Activated naive CD4-positive, alpha-beta T cell treated with anti-CD3 and anti-CD28 coated beads, Interleukin-2, amount 10 ng/mL, durations not matched to agents 7 days and 5 days (primary cell): ENCODE measurements at regions not wholly inside any gene's neighbourhood (a gene's known extent, or its start where the extent isn't known, plus 50 kb on each side); places are given as distances from the start of the nearest gene placed in this dataset.

Source experiments
- CTCF ChIA-PET: fragments of 350-600 bp; sonication (Branson Sonifier 250); formaldehyde crosslinking; loops from one replicate; lab custom pipeline; 2021; ENCODE audit warnings: antibody characterized with exemption; lab: Charles Lee
- DNase-seq: peaks from one replicate; pipeline ENCODE4 v3.0.0-alpha.2; 2020
- H3K27ac Mint-ChIP-seq: one replicate; pipeline ENCODE4 v1.8.0; 2021; ENCODE audit warnings: mild to moderate bottlenecking, moderate library complexity, mixed read lengths
- H3K27me3 Mint-ChIP-seq: one replicate; pipeline ENCODE4 v1.8.0; 2021; ENCODE audit warnings: mild to moderate bottlenecking, mixed read lengths
- H3K36me3 Mint-ChIP-seq: one replicate; pipeline ENCODE4 v1.8.0; 2021; ENCODE audit warnings: mixed read lengths
- H3K4me1 Mint-ChIP-seq: one replicate; pipeline ENCODE4 v1.8.0; 2021; ENCODE audit warnings: mixed read lengths
- H3K4me3 Mint-ChIP-seq: one replicate; pipeline ENCODE4 v1.8.0; 2021; ENCODE audit warnings: mild to moderate bottlenecking, moderate library complexity, mixed read lengths
- H3K9me3 Mint-ChIP-seq: one replicate; pipeline ENCODE4 v1.8.0; 2021; ENCODE audit warnings: mixed read lengths

- CTCF ChIA-PET: interaction anchor here (1.5 kb wide), 1 partner anchor 10 kb away, joined by 3 read pairs; no protein-coding TSS in a partner anchor
- Mint-ChIP-seq H3K4me3 (no peak overlapping the region), H3K4me1 (peaks cover 16% of the 10 kb centered on the region), H3K36me3 (peaks cover 7% of the 10 kb centered on the region), H3K9me3 (peaks cover 2% of the 10 kb centered on the region), H3K27ac (no peak overlapping the region), H3K27me3 (no peaks in the 10 kb centered on the region)
- DNase-seq: no peak
These were observed 138.7 kb downstream of the SNX18 start for GRCh38 chr5:54656261-54656728.

DNA sequence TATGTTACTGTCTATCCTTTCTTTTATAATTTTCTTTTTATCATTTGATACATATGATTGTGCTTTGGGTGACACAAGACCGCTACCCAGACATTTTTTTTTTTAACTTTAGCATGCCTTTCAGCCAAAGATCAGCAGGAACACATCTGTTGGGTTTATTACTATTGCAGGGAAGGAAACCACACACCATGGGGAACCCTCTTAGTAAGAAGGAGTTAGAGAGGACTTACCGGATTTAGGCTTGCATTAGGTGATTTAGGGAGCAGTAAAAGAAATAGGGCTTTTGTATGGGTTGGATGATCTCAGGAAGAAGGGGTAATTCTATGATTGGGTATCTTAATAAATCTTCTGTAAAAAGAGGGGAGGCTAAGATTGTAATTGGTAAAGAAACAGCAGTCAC, 138.2 kb downstream of the SNX18 start:
- no peaks in the 10 kb centered on the region for H3K9me3 Mint-ChIP-seq
- no peak for DNase-seq
- peaks cover 16% of the 10 kb centered on the region for H3K4me1 Mint-ChIP-seq
- peaks cover 5% of the 10 kb centered on the region for H3K36me3 Mint-ChIP-seq
- CTCF ChIA-PET: interaction anchor here (1.5 kb wide), 1 partner anchor 10 kb away, joined by 3 read pairs; no protein-coding TSS in a partner anchor
- no peak overlapping the region for H3K27ac Mint-ChIP-seq
- H3K27me3 Mint-ChIP-seq: no peaks in the 10 kb centered on the region
- H3K4me3 Mint-ChIP-seq: no peak overlapping the region

DNA sequence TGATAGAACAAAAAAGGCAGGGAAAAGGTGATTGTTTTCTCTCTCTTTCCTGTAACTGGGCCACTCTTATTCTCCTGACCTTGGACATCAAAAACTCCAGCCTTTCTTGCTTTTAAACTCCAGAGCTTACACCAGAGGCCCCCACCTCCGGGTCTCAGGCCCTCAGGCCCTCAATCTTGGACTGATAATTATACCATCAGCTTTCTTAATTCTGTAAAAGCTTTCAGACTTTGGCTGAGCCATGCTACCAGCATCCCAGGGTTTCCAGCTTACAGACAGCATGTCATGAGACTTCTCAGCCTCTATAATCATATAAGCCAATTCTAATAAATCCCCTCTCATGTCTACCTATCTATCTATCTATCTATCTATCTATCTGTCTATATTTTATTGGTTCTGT, 137.7 kb downstream of the SNX18 start:
- Mint-ChIP-seq H3K9me3 (no peaks in the 10 kb centered on the region), H3K4me3 (no peak overlapping the region), H3K27ac (no peak overlapping the region), H3K4me1 (peaks cover 16% of the 10 kb centered on the region), H3K36me3 (peaks cover 5% of the 10 kb centered on the region), H3K27me3 (no peaks in the 10 kb centered on the region)
- no peak for DNase-seq
- CTCF ChIA-PET: no interaction called here

DNA sequence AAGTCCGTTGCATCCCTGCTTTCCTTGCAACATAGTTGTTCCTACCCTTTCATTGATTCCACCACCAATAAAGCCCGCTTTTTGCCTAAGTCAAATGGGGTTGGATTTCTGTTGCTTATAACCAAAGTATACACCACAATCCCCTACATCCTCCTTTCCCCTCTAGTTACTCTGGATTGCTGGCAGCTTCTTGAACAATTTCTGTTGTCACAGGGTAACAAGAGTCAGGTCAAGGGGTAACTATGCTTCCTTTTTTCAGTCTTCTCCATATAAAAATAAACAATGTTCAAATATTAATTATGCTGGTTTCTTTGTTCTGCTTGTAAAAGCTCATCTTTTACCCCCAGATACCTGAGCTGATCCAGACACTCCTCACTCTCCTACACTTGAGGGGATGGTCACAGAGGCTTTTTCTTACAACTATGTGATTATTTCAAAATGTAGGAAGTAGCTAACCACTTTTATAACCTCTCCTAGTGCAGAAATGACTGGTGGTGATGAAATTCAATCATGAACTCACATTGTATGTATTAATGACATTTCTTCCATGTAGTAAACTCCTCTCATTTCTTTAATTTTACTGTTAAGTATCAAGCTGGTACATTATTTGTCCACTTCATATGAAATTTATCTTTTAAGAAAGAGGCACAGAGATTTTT, 136.5 kb downstream of the SNX18 start:
- no peaks in the 10 kb centered on the region for H3K27me3 Mint-ChIP-seq
- H3K4me3 Mint-ChIP-seq: no peak overlapping the region
- DNase-seq: no peak
- H3K27ac Mint-ChIP-seq: no peak overlapping the region
- CTCF ChIA-PET: interaction anchor here (0.6 kb wide), 1 partner anchor 137 kb away, joined by 3 read pairs; no protein-coding TSS in a partner anchor
- H3K36me3 Mint-ChIP-seq: peaks cover 7% of the 10 kb centered on the region
- H3K4me1 Mint-ChIP-seq: peaks cover 19% of the 10 kb centered on the region
- H3K9me3 Mint-ChIP-seq: no peaks in the 10 kb centered on the region

GRCh38 chr5:54651482-54652076, 134.0 kb downstream of the SNX18 start:
- H3K9me3 Mint-ChIP-seq: peaks cover 5% of the 10 kb centered on the region
- no peak for DNase-seq
- CTCF ChIA-PET: no interaction called here
- H3K36me3 Mint-ChIP-seq: peaks cover 15% of the 10 kb centered on the region
- H3K4me3 Mint-ChIP-seq: no peak overlapping the region
- H3K27ac Mint-ChIP-seq: no peak overlapping the region
- peaks cover 39% of the 10 kb centered on the region for H3K4me1 Mint-ChIP-seq
- H3K27me3 Mint-ChIP-seq: no peaks in the 10 kb centered on the region

DNA sequence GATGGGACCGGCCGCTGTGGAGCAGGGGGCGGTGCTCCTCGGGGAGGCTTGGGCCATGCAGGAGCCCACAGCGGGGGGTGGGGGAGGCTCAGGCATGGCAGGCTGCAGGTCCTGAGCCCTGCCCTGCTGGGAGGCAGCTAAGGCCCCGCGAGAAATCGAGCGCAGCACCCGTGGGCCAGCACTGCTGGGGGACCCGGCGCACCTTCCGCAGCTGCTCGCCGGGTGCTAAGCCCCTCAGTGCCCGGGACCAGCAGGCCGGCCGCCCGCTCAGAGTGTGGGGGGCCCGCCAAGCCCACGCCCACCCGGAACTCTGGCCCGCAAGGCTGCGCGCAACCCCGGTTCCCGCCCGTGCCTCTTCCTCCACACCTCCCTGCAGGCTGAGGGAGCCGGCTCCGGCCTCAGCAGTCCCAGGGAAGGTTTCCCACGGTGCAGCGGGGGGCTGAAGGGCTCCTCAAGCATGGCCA, 131.5 kb downstream of the SNX18 start:
- H3K4me3 Mint-ChIP-seq: no peak overlapping the region
- H3K9me3 Mint-ChIP-seq: peaks cover 5% of the 10 kb centered on the region
- CTCF ChIA-PET: interaction anchor here (0.8 to 1.2 kb wide), 2 partner anchors 10 to 510 kb away, joined by 3 read pairs; partner anchors contain the start of gene GPX8
- no peak overlapping the region for H3K27ac Mint-ChIP-seq
- H3K36me3 Mint-ChIP-seq: peaks cover 18% of the 10 kb centered on the region
- H3K4me1 Mint-ChIP-seq: peaks cover 51% of the 10 kb centered on the region
- no peak for DNase-seq
- H3K27me3 Mint-ChIP-seq: no peaks in the 10 kb centered on the region

DNA sequence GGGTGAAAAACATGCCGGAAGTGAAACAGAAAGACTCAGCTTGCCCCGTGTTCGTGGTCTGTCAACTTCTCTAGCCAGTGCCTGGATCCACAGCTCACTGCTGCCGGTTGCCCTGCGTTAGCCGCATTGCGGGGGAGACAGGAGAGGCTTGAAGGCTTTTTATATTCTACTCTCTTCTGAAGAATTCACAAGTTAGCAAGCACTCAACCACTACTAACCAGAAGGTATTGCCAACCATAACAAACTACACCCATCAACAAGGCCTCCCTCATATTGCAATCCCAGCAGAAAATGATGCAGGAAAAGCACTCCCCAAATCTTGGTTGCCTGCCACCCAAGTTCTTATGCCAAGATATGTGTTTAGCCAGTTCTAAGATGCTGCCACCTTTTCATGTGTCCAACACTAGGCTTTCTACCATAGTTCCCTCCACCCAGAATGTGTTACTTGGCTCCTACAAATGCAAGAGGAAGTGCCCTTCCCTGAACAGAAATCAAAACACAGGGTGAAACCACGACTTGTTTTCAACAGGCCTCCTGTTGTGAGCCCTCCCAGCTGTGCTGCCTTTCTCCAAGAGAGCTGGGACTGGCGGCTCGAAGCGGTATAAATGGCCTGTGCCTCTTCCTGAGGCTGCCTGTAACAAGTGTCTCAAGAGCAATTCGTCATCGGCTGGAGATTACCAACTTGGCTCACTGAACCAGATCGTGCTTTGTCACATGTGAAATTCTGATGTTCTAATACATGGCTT, 129.0 kb downstream of the SNX18 start:
- Mint-ChIP-seq H3K4me3 (peak overlapping the region; percentile 53), H3K9me3 (peaks cover 5% of the 10 kb centered on the region), H3K27ac (peak overlapping the region; percentile 99), H3K27me3 (no peaks in the 10 kb centered on the region), H3K36me3 (peaks cover 19% of the 10 kb centered on the region), H3K4me1 (peaks cover 64% of the 10 kb centered on the region)
- CTCF ChIA-PET: interaction anchor here (1.0 kb wide), 1 partner anchor 199 kb away, joined by 3 read pairs; no protein-coding TSS in a partner anchor
- peak; percentile 89 for DNase-seq

- Mint-ChIP-seq H3K4me1 (peaks cover 64% of the 10 kb centered on the region), H3K4me3 (peak overlapping the region; percentile 53), H3K9me3 (peaks cover 5% of the 10 kb centered on the region), H3K27ac (peak overlapping the region; percentile 99), H3K27me3 (no peaks in the 10 kb centered on the region), H3K36me3 (peaks cover 19% of the 10 kb centered on the region)
- no peak for DNase-seq
- CTCF ChIA-PET: interaction anchor here (0.7 kb wide), 1 partner anchor 13 kb away, joined by 3 read pairs; no protein-coding TSS in a partner anchor
These were observed 128.4 kb downstream of the SNX18 start for GRCh38 chr5:54645882-54646355.

GRCh38 chr5:54644226-54644625, 126.7 kb downstream of the SNX18 start:
- peak overlapping the region; percentile 99 for H3K27ac Mint-ChIP-seq
- DNase-seq: no peak
- peaks cover 17% of the 10 kb centered on the region for H3K36me3 Mint-ChIP-seq
- H3K4me3 Mint-ChIP-seq: no peak overlapping the region
- CTCF ChIA-PET: no interaction called here
- H3K9me3 Mint-ChIP-seq: peaks cover 5% of the 10 kb centered on the region
- peaks cover 61% of the 10 kb centered on the region for H3K4me1 Mint-ChIP-seq
- H3K27me3 Mint-ChIP-seq: no peaks in the 10 kb centered on the region

GRCh38 chr5:54643685-54644106, 126.1 kb downstream of the SNX18 start:
- Mint-ChIP-seq H3K27ac (no peak overlapping the region), H3K27me3 (no peaks in the 10 kb centered on the region), H3K4me1 (peaks cover 66% of the 10 kb centered on the region), H3K4me3 (no peak overlapping the region), H3K9me3 (peaks cover 5% of the 10 kb centered on the region), H3K36me3 (peaks cover 17% of the 10 kb centered on the region)
- CTCF ChIA-PET: no interaction called here
- no peak for DNase-seq

DNA sequence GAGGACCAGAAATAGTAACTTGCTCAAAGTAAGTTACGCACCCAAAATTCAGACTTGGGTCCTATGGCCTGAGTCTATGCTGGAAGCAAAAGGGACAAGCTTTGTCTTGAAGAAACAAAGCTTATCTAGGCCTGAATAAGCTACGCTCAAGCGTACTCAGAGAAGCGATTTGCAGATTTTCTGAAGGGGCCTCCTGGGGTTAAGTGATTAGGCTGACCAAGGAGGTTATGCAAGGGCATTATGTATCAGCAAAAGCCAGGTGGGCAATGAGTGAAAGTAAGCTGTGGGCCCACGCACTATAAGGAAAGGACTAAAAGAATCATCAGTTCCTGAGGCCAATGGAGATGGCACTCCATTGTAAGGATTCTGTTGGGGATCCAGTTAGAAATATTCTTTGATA, 122.1 kb downstream of the SNX18 start:
- Mint-ChIP-seq H3K4me1 (peaks cover 40% of the 10 kb centered on the region), H3K9me3 (no peaks in the 10 kb centered on the region), H3K27me3 (no peaks in the 10 kb centered on the region), H3K36me3 (peaks cover 14% of the 10 kb centered on the region), H3K27ac (no peak overlapping the region), H3K4me3 (no peak overlapping the region)
- CTCF ChIA-PET: interaction anchor here (0.7 to 1.1 kb wide), 2 partner anchors 11 to 205 kb away, joined by 3 read pairs; no protein-coding TSS in a partner anchor
- DNase-seq: no peak

- CTCF ChIA-PET: interaction anchor here (0.7 kb wide), 1 partner anchor 101 kb away, joined by 3 read pairs; no protein-coding TSS in a partner anchor
- Mint-ChIP-seq H3K4me3 (no peak overlapping the region), H3K27me3 (no peaks in the 10 kb centered on the region), H3K9me3 (no peaks in the 10 kb centered on the region), H3K36me3 (peaks cover 8% of the 10 kb centered on the region), H3K4me1 (peaks cover 27% of the 10 kb centered on the region), H3K27ac (no peak overlapping the region)
- no peak for DNase-seq
These were observed 120.5 kb downstream of the SNX18 start for GRCh38 chr5:54638106-54638505.

GRCh38 chr5:54637654-54638053, 120.1 kb downstream of the SNX18 start:
- Mint-ChIP-seq H3K4me3 (no peak overlapping the region), H3K9me3 (no peaks in the 10 kb centered on the region), H3K27ac (no peak overlapping the region), H3K27me3 (no peaks in the 10 kb centered on the region), H3K36me3 (peaks cover 8% of the 10 kb centered on the region), H3K4me1 (peaks cover 24% of the 10 kb centered on the region)
- DNase-seq: no peak
- CTCF ChIA-PET: interaction anchor here (0.7 kb wide), 1 partner anchor 102 kb away, joined by 3 read pairs; no protein-coding TSS in a partner anchor

- H3K27ac Mint-ChIP-seq: no peak overlapping the region
- CTCF ChIA-PET: interaction anchor here (1.0 to 1.4 kb wide), 2 partner anchors 40 to 49 kb away, joined by 3 read pairs; no protein-coding TSS in a partner anchor
- peaks cover 8% of the 10 kb centered on the region for H3K36me3 Mint-ChIP-seq
- no peak for DNase-seq
- H3K4me1 Mint-ChIP-seq: peaks cover 18% of the 10 kb centered on the region
- peaks cover 11% of the 10 kb centered on the region for H3K9me3 Mint-ChIP-seq
- H3K4me3 Mint-ChIP-seq: no peak overlapping the region
- H3K27me3 Mint-ChIP-seq: peaks cover 8% of the 10 kb centered on the region
These were observed 116.5 kb downstream of the SNX18 start for GRCh38 chr5:54634089-54634488.
